Naive thymus-derived CD4-positive, alpha-beta T cell (primary cell): ENCODE measurements at regions not wholly inside any gene's neighbourhood (a gene's known extent, or its start where the extent isn't known, plus 50 kb on each side); places are given as distances from the start of the nearest gene placed in this dataset.

Experiments
- ATAC-seq: fragments of 150-1000 bp; cut with Tn5 transposase; 2 replicates; pipeline ENCODE4 v1.10.0; 2021; ENCODE audit warnings: mild to moderate bottlenecking, moderate library complexity
- CTCF ChIA-PET: fragments of 350-600 bp; sonication (Branson Sonifier 250); formaldehyde crosslinking; loops from one replicate; lab custom pipeline; 2021; ENCODE audit warnings: antibody characterized with exemption; lab: Charles Lee
- POLR2A ChIA-PET: fragments of 350-600 bp; sonication (Branson Sonifier 250); formaldehyde crosslinking; loops from one replicate; lab custom pipeline; 2021; ENCODE audit warnings: antibody characterized with exemption, inconsistent platforms; lab: Charles Lee
- DNase-seq, 9 donors: peaks; one replicate each; pipeline versions ENCODE4 v3.0.0 to v3.0.0-alpha.2; 2020 to 2022; ENCODE audit warnings: mixed read lengths in 1 of 9
- H3K27ac ChIP-seq: one replicate; pipeline ENCODE4 v1.7.0; 2013; ENCODE audit warnings: mild to moderate bottlenecking, low read depth, low read length, moderate library complexity
- H3K27me3 ChIP-seq, 2 donors: one replicate each; pipeline ENCODE4 v1.7.0; 2013; ENCODE audit warnings: low read length in 2 of 2, mild to moderate bottlenecking in 2 of 2, moderate library complexity in 2 of 2; ENCODE audit not compliant: control insufficient read depth in 2 of 2, insufficient read depth in 2 of 2
- H3K36me3 ChIP-seq, 3 experiments: 1 replicate in 2 of 3; 2 replicates in 1 of 3; pipeline ENCODE4 v1.7.0; 2013; ENCODE audit warnings: low read length in 3 of 3, mild to moderate bottlenecking in 3 of 3, moderate library complexity in 1 of 3; ENCODE audit not compliant: insufficient read depth in 3 of 3, control insufficient read depth in 2 of 3
- H3K4me1 ChIP-seq, 2 donors: one replicate each; pipeline ENCODE4 v1.7.0; 2013; ENCODE audit warnings: low read length in 2 of 2, mild to moderate bottlenecking in 2 of 2, moderate library complexity in 1 of 2; ENCODE audit not compliant: control insufficient read depth in 2 of 2, insufficient read depth in 2 of 2
- H3K4me3 ChIP-seq: 2 replicates; pipeline ENCODE4 v1.7.0; 2013; ENCODE audit warnings: mild to moderate bottlenecking, low read length
- H3K9me3 ChIP-seq, 3 experiments: 1 replicate in 2 of 3; 2 replicates in 1 of 3; pipeline ENCODE4 v1.7.0; 2013; ENCODE audit warnings: low read length in 3 of 3; ENCODE audit not compliant: control insufficient read depth in 2 of 3
- H3K27ac Mint-ChIP-seq, 9 donors: one replicate each; pipeline ENCODE4 v1.8.0; 2020 to 2022; ENCODE audit warnings: mixed read lengths in 9 of 9, mild to moderate bottlenecking in 8 of 9, moderate library complexity in 5 of 9, inconsistent platforms in 2 of 9
- H3K27me3 Mint-ChIP-seq, 5 donors: one replicate each; pipeline ENCODE4 v1.8.0; 2021 to 2022; ENCODE audit warnings: mixed read lengths in 5 of 5, mild to moderate bottlenecking in 1 of 5
- H3K36me3 Mint-ChIP-seq, 5 donors: one replicate each; pipeline ENCODE4 v1.8.0; 2020 to 2022; ENCODE audit warnings: mixed read lengths in 5 of 5, mild to moderate bottlenecking in 3 of 5, inconsistent platforms in 1 of 5
- H3K4me1 Mint-ChIP-seq, 7 donors: one replicate each; pipeline ENCODE4 v1.8.0; 2020 to 2022; ENCODE audit warnings: mixed read lengths in 7 of 7, mild to moderate bottlenecking in 3 of 7, inconsistent platforms in 1 of 7
- H3K4me3 Mint-ChIP-seq, 10 donors: one replicate each; pipeline ENCODE4 v1.8.0; 2020 to 2022; ENCODE audit warnings: mild to moderate bottlenecking in 10 of 10, mixed read lengths in 10 of 10, moderate library complexity in 6 of 10, inconsistent platforms in 2 of 10
- H3K9me3 Mint-ChIP-seq, 11 donors: one replicate each; pipeline ENCODE4 v1.8.0; 2020 to 2022; ENCODE audit warnings: mixed read lengths in 11 of 11, mild to moderate bottlenecking in 4 of 11, inconsistent platforms in 1 of 11, moderate library complexity in 1 of 11
- intact Hi-C, 2 donors: fragments of 100-400 bp; cut with micrococcal nuclease; formaldehyde crosslinking; loops; one replicate each; pipeline ENCODE4 v1.15.1; 2023

- ChIA-PET CTCF (no interaction called here), POLR2A (no interaction called here)
- H3K27me3 ChIP-seq: no peaks in the 10 kb centered on the region
- Mint-ChIP-seq H3K27me3 (peaks cover 3 to 40% (median 11%) of the 10 kb centered on the region in 5 donors), H3K36me3 (peaks cover 0 to 6% (median 0%) of the 10 kb centered on the region in 5 donors), H3K4me3 (no peak overlapping the region), H3K9me3 (peaks cover 0 to 12% (median 0%) of the 10 kb centered on the region in 11 donors), H3K27ac (no peak overlapping the region), H3K4me1 (no peaks in the 10 kb centered on the region)
- H3K9me3 ChIP-seq: no peaks in the 10 kb centered on the region
- intact Hi-C loops: no loop called here
- DNase-seq: no peak
- H3K4me3 ChIP-seq: no peak overlapping the region
- H3K36me3 ChIP-seq: no peaks in the 10 kb centered on the region
- no peak overlapping the region for H3K27ac ChIP-seq
- H3K4me1 ChIP-seq: no peaks in the 10 kb centered on the region
- no peak for ATAC-seq
These were observed 125.0 kb upstream of the TMPRSS2 start for GRCh38 chr21:41632748-41633475.

- H3K4me3 Mint-ChIP-seq: no peak overlapping the region
- ATAC-seq (no peak), DNase-seq (no peak)
- peaks cover 3 to 42% (median 15%) of the 10 kb centered on the region in 5 donors for H3K27me3 Mint-ChIP-seq
- no peaks in the 10 kb centered on the region for H3K27me3 ChIP-seq
- H3K9me3 Mint-ChIP-seq: peaks cover 0 to 12% (median 0%) of the 10 kb centered on the region in 11 donors
- ChIA-PET CTCF (no interaction called here), POLR2A (no interaction called here)
- H3K4me1 ChIP-seq: no peaks in the 10 kb centered on the region
- no peaks in the 10 kb centered on the region for H3K9me3 ChIP-seq
- H3K4me1 Mint-ChIP-seq: no peaks in the 10 kb centered on the region
- no peak overlapping the region for H3K27ac Mint-ChIP-seq
- H3K27ac ChIP-seq: no peak overlapping the region
- no peaks in the 10 kb centered on the region for H3K36me3 ChIP-seq
- peaks cover 0 to 6% (median 0%) of the 10 kb centered on the region in 5 donors for H3K36me3 Mint-ChIP-seq
- H3K4me3 ChIP-seq: no peak overlapping the region
- intact Hi-C loops: no loop called here
These were observed 123.9 kb upstream of the TMPRSS2 start for GRCh38 chr21:41631564-41632461.

- no peak overlapping the region for H3K27ac Mint-ChIP-seq
- no peak for ATAC-seq
- POLR2A ChIA-PET: no interaction called here
These were observed 123.0 kb upstream of the TMPRSS2 start for GRCh38 chr21:41630917-41631316.

GRCh38 chr21:41630249-41630648 lies 122.3 kb upstream of the TMPRSS2 start:
- no peaks in the 10 kb centered on the region for H3K36me3 ChIP-seq
- CTCF ChIA-PET: no interaction called here
- intact Hi-C loops: no loop called here

More at GRCh38 chr21:41630917-41631316, 123.0 kb upstream of the TMPRSS2 start:
- no peaks in the 10 kb centered on the region for H3K36me3 ChIP-seq
- H3K27me3 Mint-ChIP-seq: peaks cover 5 to 41% (median 18%) of the 10 kb centered on the region in 5 donors
- H3K36me3 Mint-ChIP-seq: peaks cover 0 to 6% (median 0%) of the 10 kb centered on the region in 5 donors
- no peaks in the 10 kb centered on the region for H3K4me1 ChIP-seq
- H3K4me3 Mint-ChIP-seq: no peak overlapping the region
- H3K9me3 Mint-ChIP-seq: peaks cover 0 to 10% (median 0%) of the 10 kb centered on the region in 11 donors
- peaks cover 0 to under 1% (median 0%) of the 10 kb centered on the region in 7 donors for H3K4me1 Mint-ChIP-seq
- no peaks in the 10 kb centered on the region for H3K9me3 ChIP-seq
- intact Hi-C loops: no loop called here
- H3K27me3 ChIP-seq: no peaks in the 10 kb centered on the region
- no peak overlapping the region for H3K27ac ChIP-seq
- CTCF ChIA-PET: no interaction called here
- no peak for DNase-seq
- H3K4me3 ChIP-seq: no peak overlapping the region

DNA sequence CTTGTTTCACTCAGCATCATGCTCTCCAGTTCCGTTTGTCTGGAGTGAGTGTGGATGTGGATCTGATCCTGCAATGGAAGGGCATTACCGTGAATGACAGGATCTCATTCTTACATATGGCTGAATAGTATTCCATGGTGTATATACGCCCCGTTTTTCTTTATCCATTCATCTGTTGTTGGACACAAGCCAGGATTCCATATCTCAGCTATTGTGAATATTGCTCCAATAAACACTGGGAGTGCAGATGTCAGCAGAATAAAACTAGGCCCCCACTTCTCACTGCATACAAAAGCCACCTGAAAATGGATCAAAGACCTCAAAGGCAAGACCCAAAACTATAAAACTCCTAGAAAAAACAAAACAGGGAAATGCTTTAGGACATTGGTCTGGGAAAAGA lies 120.3 kb upstream of the TMPRSS2 start:
- no peak overlapping the region for H3K27ac Mint-ChIP-seq
- intact Hi-C loops: no loop called here
- DNase-seq: no peak
- Histone ChIP-seq H3K4me1 (no peaks in the 10 kb centered on the region), H3K9me3 (no peaks in the 10 kb centered on the region), H3K27ac (no peak overlapping the region), H3K4me3 (no peak overlapping the region), H3K27me3 (no peaks in the 10 kb centered on the region), H3K36me3 (no peaks in the 10 kb centered on the region)
- no peak overlapping the region for H3K4me3 Mint-ChIP-seq
- POLR2A ChIA-PET: no interaction called here
- CTCF ChIA-PET: no interaction called here
- peaks cover 0 to 3% (median 0%) of the 10 kb centered on the region in 7 donors for H3K4me1 Mint-ChIP-seq
- peaks cover 0 to 1% (median 0%) of the 10 kb centered on the region in 11 donors for H3K9me3 Mint-ChIP-seq
- H3K36me3 Mint-ChIP-seq: no peaks in the 10 kb centered on the region
- ATAC-seq: no peak
- H3K27me3 Mint-ChIP-seq: peaks cover 9 to 43% (median 31%) of the 10 kb centered on the region in 5 donors

More at GRCh38 chr21:41630249-41630648, 122.3 kb upstream of the TMPRSS2 start:
- Mint-ChIP-seq H3K27ac (no peak overlapping the region), H3K4me3 (no peak overlapping the region), H3K27me3 (peaks cover 4 to 42% (median 23%) of the 10 kb centered on the region in 5 donors), H3K36me3 (no peaks in the 10 kb centered on the region), H3K4me1 (peaks cover 0 to 3% (median 0%) of the 10 kb centered on the region in 7 donors), H3K9me3 (peaks cover 0 to 4% (median 0%) of the 10 kb centered on the region in 11 donors)
- Histone ChIP-seq H3K4me3 (no peak overlapping the region), H3K4me1 (no peaks in the 10 kb centered on the region), H3K27me3 (no peaks in the 10 kb centered on the region), H3K9me3 (no peaks in the 10 kb centered on the region), H3K27ac (no peak overlapping the region)
- no peak for ATAC-seq
- POLR2A ChIA-PET: interaction anchor here (0.6 kb wide), 1 partner anchor 44 kb away, joined by 3 read pairs; no protein-coding TSS in a partner anchor
- no peak for DNase-seq

DNA sequence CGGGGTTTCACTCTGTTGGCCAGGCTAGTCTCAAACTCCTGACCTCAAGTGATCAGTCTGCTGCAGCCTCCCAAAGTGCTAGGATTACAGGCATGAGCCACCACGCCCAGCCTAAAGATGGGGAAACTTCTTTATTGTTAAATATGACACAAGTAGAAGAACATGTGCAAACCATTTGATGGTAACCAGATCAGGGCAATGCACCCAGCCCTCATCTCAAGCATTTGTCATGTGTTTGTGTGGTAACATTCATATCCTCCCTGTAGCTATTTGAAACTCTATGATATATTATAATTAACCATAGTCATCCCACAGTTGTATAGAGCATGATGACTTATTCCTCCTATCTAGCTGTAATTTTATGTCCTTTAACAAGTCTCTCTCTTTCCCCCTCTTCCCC lies 119.5 kb upstream of the TMPRSS2 start:
- no peak for DNase-seq
- Mint-ChIP-seq H3K9me3 (peaks cover 0 to 1% (median 0%) of the 10 kb centered on the region in 11 donors), H3K4me3 (no peak overlapping the region), H3K27me3 (peaks cover 11 to 50% (median 35%) of the 10 kb centered on the region in 5 donors), H3K27ac (no peak overlapping the region), H3K36me3 (no peaks in the 10 kb centered on the region), H3K4me1 (peaks cover 0 to 3% (median 0%) of the 10 kb centered on the region in 7 donors)
- Histone ChIP-seq H3K4me1 (no peaks in the 10 kb centered on the region), H3K36me3 (no peaks in the 10 kb centered on the region), H3K27ac (no peak overlapping the region), H3K27me3 (no peaks in the 10 kb centered on the region), H3K4me3 (no peak overlapping the region), H3K9me3 (no peaks in the 10 kb centered on the region)
- ATAC-seq: no peak
- CTCF ChIA-PET: no interaction called here
- intact Hi-C loops: no loop called here
- POLR2A ChIA-PET: no interaction called here
